Parathyroid adenoma (tissue), 2 donors: ENCODE measurements at regions not wholly inside any gene's neighbourhood (a gene's known extent, or its start where the extent isn't known, plus 50 kb on each side); places are given as distances from the start of the nearest gene placed in this dataset.

Experiments used
- H2AFZ ChIP-seq: fragments of 300-600 bp; sonication (generic); one replicate; pipeline ENCODE4 v1.7.0; 2017; ENCODE audit warnings: antibody characterized with exemption, mild to moderate bottlenecking
- H3K27ac ChIP-seq: fragments of 300-600 bp; sonication (generic); one replicate; pipeline ENCODE4 v1.7.0; 2017
- H3K27me3 ChIP-seq: fragments of 300-600 bp; sonication (generic); one replicate; pipeline ENCODE4 v1.7.0; 2017; ENCODE audit warnings: low read length; ENCODE audit not compliant: control insufficient read depth, insufficient read depth
- H3K36me3 ChIP-seq: fragments of 300-600 bp; sonication (generic); one replicate; pipeline ENCODE4 v1.7.0; 2017; ENCODE audit warnings: low read length; ENCODE audit not compliant: control insufficient read depth, insufficient read depth
- H3K4me1 ChIP-seq: fragments of 300-600 bp; sonication (generic); one replicate; pipeline ENCODE4 v1.7.0; 2017; ENCODE audit warnings: control low read depth
- H3K4me2 ChIP-seq: fragments of 300-600 bp; sonication (generic); one replicate; pipeline ENCODE4 v1.7.0; 2017; ENCODE audit warnings: low read length
- H3K4me3 ChIP-seq: fragments of 300-600 bp; sonication (generic); one replicate; pipeline ENCODE4 v1.7.0; 2017; ENCODE audit warnings: low read depth, low read length
- H3K79me2 ChIP-seq: fragments of 300-600 bp; sonication (generic); one replicate; pipeline ENCODE4 v1.7.0; 2017; ENCODE audit warnings: control low read depth
- H3K9ac ChIP-seq: fragments of 300-600 bp; sonication (generic); one replicate; pipeline ENCODE4 v1.7.0; 2017; ENCODE audit warnings: mild to moderate bottlenecking
- H3K9me3 ChIP-seq: fragments of 300-600 bp; sonication (generic); one replicate; pipeline ENCODE4 v1.7.0; 2017; ENCODE audit warnings: low read length; ENCODE audit not compliant: control insufficient read depth
- TF ChIP-seq, protein P1 (sequence below): fragments of 300-600 bp; sonication (generic); IDR thresholded peaks from one replicate; pipeline ENCODE4 v1.7.0; 2017; ENCODE audit warnings: antibody characterized with exemption, mild to moderate bottlenecking
- donor health status: primary hyperparathyroidism.

DNA sequence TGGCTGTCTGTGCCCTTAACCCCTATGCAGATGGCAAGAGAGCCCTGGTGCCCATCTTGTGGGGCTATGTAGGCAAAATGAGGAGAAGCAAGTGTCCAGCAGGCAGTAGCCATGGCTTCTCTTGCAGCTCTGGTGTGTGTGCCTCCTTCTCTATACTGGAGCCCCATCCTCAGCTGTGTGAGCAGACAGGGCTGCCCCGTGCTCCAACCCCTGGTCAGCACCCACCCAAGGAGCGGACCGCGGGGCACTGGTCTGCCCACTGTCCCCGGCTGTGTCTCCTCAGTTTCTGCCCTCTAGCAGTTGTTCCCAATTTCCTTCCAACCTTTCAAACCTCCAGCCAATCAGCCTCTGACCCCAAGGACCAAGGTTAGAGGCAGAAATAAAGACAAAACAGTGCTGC lies 134.9 kb upstream of the GLI2 start:
- H3K4me2 ChIP-seq, result no peak overlapping the region
- no peak overlapping the region for H3K27ac ChIP-seq
- TF ChIP-seq, protein P1, sequence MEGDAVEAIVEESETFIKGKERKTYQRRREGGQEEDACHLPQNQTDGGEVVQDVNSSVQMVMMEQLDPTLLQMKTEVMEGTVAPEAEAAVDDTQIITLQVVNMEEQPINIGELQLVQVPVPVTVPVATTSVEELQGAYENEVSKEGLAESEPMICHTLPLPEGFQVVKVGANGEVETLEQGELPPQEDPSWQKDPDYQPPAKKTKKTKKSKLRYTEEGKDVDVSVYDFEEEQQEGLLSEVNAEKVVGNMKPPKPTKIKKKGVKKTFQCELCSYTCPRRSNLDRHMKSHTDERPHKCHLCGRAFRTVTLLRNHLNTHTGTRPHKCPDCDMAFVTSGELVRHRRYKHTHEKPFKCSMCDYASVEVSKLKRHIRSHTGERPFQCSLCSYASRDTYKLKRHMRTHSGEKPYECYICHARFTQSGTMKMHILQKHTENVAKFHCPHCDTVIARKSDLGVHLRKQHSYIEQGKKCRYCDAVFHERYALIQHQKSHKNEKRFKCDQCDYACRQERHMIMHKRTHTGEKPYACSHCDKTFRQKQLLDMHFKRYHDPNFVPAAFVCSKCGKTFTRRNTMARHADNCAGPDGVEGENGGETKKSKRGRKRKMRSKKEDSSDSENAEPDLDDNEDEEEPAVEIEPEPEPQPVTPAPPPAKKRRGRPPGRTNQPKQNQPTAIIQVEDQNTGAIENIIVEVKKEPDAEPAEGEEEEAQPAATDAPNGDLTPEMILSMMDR, result no peak
- no peak overlapping the region for H3K4me3 ChIP-seq
- no peaks in the 10 kb centered on the region for H3K4me1 ChIP-seq
- H3K79me2 ChIP-seq, result no peaks in the 10 kb centered on the region
- H3K36me3 ChIP-seq, result no peaks in the 10 kb centered on the region
- no peak overlapping the region for H3K9ac ChIP-seq
- H2AFZ ChIP-seq, result no peak overlapping the region
- no peaks in the 10 kb centered on the region for H3K9me3 ChIP-seq
- no peaks in the 10 kb centered on the region for H3K27me3 ChIP-seq

DNA sequence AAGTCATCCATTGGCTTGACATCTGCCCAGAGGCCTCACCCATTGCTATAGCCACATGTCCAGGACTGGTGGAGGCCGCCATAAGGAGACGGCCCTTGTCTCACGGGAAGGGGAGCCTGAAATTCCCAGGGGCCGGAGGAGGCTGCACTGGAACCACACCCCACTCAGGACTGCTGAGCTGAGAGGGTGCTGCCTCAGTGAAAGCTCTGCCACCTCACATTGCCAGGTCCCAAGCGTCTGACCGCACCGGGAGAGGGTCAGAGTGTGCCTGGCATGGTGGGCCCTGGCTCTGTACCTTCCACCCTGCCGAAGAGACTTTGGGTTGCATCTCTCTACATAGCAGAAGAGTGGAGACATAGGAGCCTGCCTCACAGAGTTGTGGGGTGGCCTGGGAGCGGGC lies 134.1 kb upstream of the GLI2 start:
- Histone ChIP-seq H3K9ac (no peak overlapping the region), H3K4me1 (no peaks in the 10 kb centered on the region), H3K9me3 (no peaks in the 10 kb centered on the region), H3K36me3 (no peaks in the 10 kb centered on the region), H3K27me3 (no peaks in the 10 kb centered on the region), H3K4me3 (no peak overlapping the region), H3K4me2 (no peak overlapping the region), H3K79me2 (no peaks in the 10 kb centered on the region), H2AFZ (no peak overlapping the region), H3K27ac (no peak overlapping the region)
- TF ChIP-seq, protein P1, result no peak

DNA sequence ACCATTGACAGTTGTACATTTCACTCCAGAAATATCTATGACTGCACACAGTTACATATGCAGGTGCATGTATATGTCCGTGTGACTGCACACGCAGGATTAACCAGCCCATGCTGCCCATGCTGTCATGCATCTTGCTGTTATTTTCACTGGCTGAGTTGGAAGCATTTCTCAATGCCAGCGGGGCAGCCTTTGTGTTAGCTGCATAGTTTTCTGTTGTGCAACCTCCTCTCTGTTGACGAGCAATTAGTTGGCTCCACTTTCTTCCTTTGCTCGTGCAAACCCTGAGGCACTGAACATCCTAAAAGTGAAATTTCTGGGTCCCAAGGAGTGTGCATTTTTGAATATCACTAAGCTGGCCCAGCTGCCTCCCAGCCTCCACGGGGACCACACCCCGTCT lies 133.4 kb upstream of the GLI2 start:
- no peaks in the 10 kb centered on the region for H3K9me3 ChIP-seq
- TF ChIP-seq, protein P1, result no peak
- H3K27me3 ChIP-seq, result no peaks in the 10 kb centered on the region
- no peaks in the 10 kb centered on the region for H3K4me1 ChIP-seq
- no peak overlapping the region for H3K4me2 ChIP-seq
- no peak overlapping the region for H3K27ac ChIP-seq
- H2AFZ ChIP-seq, result no peak overlapping the region
- no peak overlapping the region for H3K9ac ChIP-seq
- H3K79me2 ChIP-seq, result no peaks in the 10 kb centered on the region
- no peaks in the 10 kb centered on the region for H3K36me3 ChIP-seq
- H3K4me3 ChIP-seq, result no peak overlapping the region

DNA sequence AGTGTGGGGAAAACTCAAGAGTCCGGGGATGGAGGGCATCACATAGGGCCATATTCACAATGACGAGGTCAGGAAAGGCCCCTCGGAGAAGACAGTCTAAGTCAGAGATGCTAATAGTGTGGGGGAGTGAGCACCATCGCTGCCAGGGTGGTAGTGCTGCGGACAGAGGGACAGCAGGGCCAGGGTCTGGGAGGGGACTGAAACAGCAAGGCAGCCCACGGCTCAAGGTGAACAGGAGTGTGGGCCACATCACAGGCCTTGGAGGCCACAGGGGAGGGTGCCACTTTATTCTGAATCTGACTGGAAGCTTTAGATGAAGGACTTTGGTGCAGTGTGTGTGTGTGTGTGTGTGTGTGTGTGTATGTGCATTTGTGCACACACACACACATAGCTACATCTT lies 130.9 kb upstream of the GLI2 start:
- no peaks in the 10 kb centered on the region for H3K36me3 ChIP-seq
- H2AFZ ChIP-seq, result no peak overlapping the region
- no peaks in the 10 kb centered on the region for H3K79me2 ChIP-seq
- no peak overlapping the region for H3K27ac ChIP-seq
- H3K4me1 ChIP-seq, result no peaks in the 10 kb centered on the region
- no peaks in the 10 kb centered on the region for H3K9me3 ChIP-seq
- no peaks in the 10 kb centered on the region for H3K27me3 ChIP-seq
- H3K4me3 ChIP-seq, result no peak overlapping the region
- no peak overlapping the region for H3K9ac ChIP-seq
- TF ChIP-seq, protein P1, result no peak
- no peak overlapping the region for H3K4me2 ChIP-seq

DNA sequence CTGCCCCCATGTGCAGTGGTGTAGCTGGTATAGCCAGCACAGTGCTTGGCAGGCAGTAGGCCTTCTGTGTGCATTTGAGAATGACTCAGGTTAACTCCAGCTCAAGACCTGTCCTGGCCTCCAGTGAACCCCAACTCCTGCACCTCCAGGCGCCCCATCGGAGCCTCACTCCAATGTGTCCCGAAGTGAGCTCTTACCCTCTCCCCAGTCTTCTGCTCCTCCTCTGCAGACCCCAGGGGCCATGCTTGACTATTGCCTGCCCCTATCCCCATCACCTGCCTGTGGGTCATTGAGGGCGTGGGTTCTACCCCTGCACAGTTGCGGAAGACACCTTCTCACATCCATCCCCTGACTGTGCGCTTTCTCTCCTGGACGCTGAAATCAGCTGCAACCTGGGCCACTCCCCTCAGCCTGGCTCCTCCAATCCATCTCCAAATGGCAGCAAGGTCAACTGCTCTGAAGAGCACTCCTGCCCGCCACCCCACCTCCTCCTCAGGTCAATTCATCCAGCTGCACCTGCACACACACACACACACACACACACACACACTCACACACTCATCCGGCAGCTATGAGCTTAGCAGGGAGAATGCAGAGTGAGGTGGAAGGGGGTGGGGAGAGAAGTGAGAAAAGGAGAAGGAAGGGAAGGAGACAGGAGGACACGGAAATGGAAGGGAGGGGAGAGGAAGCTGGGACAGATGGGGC lies 130.3 kb upstream of the GLI2 start:
- Histone ChIP-seq H3K36me3 (no peaks in the 10 kb centered on the region), H2AFZ (no peak overlapping the region)
- TF ChIP-seq, protein P1, result no peak

More for the DNA sequence above, 130.3 kb upstream of the GLI2 start:
- H3K27me3 ChIP-seq, result no peaks in the 10 kb centered on the region
- H3K4me2 ChIP-seq, result no peak overlapping the region
- no peak overlapping the region for H3K4me3 ChIP-seq
- no peaks in the 10 kb centered on the region for H3K4me1 ChIP-seq
- H3K79me2 ChIP-seq, result no peaks in the 10 kb centered on the region
- no peak overlapping the region for H3K9ac ChIP-seq
- H3K27ac ChIP-seq, result no peak overlapping the region
- no peaks in the 10 kb centered on the region for H3K9me3 ChIP-seq
